GM12878 (cell line): ENCODE measurements at regions not wholly inside any gene's neighbourhood (a gene's known extent, or its start where the extent isn't known, plus 50 kb on each side); places are given as distances from the start of the nearest gene placed in this dataset.

Source experiments
- BCL11A ChIP-seq: IDR thresholded peaks from 2 replicates; pipeline ENCODE4 v1.6.1; 2011; ENCODE audit warnings: low read depth, low read length
- CEBPB ChIP-seq, 2 experiments: fragments of 150-350 bp in 1 of 2; IDR thresholded peaks; 2 replicates each; pipeline ENCODE4 v1.6.1; 2012 to 2014; ENCODE audit warnings: low read depth in 2 of 2, low read length in 2 of 2, borderline replicate concordance in 1 of 2, inconsistent platforms in 1 of 2
- MEF2B ChIP-seq: fragments of 450-650 bp; IDR thresholded peaks from 2 replicates; pipeline ENCODE4 v1.6.1; 2018; ENCODE audit warnings: mild to moderate bottlenecking, moderate library complexity; ENCODE audit not compliant: partially characterized antibody, poor library complexity, severe bottlenecking
- MXI1 ChIP-seq: fragments of 150-350 bp; IDR thresholded peaks from 2 replicates; pipeline ENCODE4 v1.6.1; 2011; ENCODE audit warnings: low read depth, mild to moderate bottlenecking, inconsistent platforms, low read length, improper control_type of control experiment
- NFIC ChIP-seq: IDR thresholded peaks from 2 replicates; pipeline ENCODE4 v1.6.1; 2012; ENCODE audit warnings: low read depth, mild to moderate bottlenecking, inconsistent platforms, low read length, moderate library complexity
- SIX5 ChIP-seq: IDR thresholded peaks from 2 replicates; pipeline ENCODE4 v1.6.1; 2011; ENCODE audit warnings: mild to moderate bottlenecking, low read depth, low read length, moderate library complexity; ENCODE audit not compliant: severe bottlenecking
- SMAD1 ChIP-seq: fragments of 450-650 bp; IDR thresholded peaks from 2 replicates; pipeline ENCODE4 v1.6.1; 2018; ENCODE audit warnings: mild to moderate bottlenecking, low read depth; ENCODE audit not compliant: partially characterized antibody
- SMAD5 ChIP-seq: IDR thresholded peaks from 2 replicates; pipeline ENCODE4 v1.6.1; 2016; ENCODE audit warnings: antibody characterized with exemption, low read depth
- TF ChIP-seq, protein P1 (sequence below): fragments of 450-650 bp; IDR thresholded peaks from 2 replicates; pipeline ENCODE4 v1.6.1; 2018; ENCODE audit warnings: borderline replicate concordance, mild to moderate bottlenecking; ENCODE audit not compliant: partially characterized antibody
- TF ChIP-seq, protein P2 (sequence below): fragments of 450-650 bp; IDR thresholded peaks from 2 replicates; pipeline ENCODE4 v1.6.1; 2017; ENCODE audit warnings: mild to moderate bottlenecking, low read depth, inconsistent platforms; ENCODE audit not compliant: poor library complexity, severe bottlenecking
- TF ChIP-seq, protein P3 (sequence below): IDR thresholded peaks from 2 replicates; pipeline ENCODE4 v1.6.1; 2011; ENCODE audit warnings: low read depth, low read length, improper control_type of control experiment, borderline replicate concordance

DNA sequence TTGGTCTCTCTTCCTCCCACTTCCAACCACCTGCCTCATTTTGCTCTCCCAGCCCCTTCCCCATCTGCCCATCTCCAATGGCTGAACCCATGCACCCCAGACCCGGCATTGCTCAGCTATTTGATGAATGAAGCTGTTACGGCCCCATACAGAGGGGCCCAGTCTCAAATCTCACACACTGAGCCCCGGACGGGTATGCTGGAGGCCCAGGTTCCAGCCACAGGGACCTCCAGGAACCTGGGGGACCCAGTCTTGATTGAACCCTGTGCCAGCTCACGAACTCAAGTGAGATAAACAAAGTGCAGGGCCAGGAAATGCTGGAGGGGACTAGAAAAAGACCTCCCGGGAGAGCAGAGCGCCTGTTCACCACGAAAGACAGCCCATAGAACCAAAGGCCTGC is 63.4 kb upstream of the TEX51 start (continued):
- TF ChIP-seq, protein P1, sequence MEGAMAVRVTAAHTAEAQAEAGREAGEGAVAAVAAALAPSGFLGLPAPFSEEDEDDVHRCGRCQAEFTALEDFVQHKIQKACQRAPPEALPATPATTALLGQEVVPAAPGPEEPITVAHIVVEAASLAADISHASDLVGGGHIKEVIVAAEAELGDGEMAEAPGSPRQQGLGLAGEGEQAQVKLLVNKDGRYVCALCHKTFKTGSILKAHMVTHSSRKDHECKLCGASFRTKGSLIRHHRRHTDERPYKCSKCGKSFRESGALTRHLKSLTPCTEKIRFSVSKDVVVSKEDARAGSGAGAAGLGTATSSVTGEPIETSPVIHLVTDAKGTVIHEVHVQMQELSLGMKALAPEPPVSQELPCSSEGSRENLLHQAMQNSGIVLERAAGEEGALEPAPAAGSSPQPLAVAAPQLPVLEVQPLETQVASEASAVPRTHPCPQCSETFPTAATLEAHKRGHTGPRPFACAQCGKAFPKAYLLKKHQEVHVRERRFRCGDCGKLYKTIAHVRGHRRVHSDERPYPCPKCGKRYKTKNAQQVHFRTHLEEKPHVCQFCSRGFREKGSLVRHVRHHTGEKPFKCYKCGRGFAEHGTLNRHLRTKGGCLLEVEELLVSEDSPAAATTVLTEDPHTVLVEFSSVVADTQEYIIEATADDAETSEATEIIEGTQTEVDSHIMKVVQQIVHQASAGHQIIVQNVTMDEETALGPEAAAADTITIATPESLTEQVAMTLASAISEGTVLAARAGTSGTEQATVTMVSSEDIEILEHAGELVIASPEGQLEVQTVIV, result no peak
- TF ChIP-seq CEBPB (IDR thresholded peaks at IDR 0.05; ENCODE audit: borderline replicate concordance in 1 of 2, low read depth in 2 of 2, low read length in 2 of 2) (no peak), NFIC (no peak), SMAD1 (no peak), BCL11A (no peak), MEF2B (no peak), SMAD5 (no peak), MXI1 (no peak), SIX5 (no peak)
- TF ChIP-seq, protein P2, sequence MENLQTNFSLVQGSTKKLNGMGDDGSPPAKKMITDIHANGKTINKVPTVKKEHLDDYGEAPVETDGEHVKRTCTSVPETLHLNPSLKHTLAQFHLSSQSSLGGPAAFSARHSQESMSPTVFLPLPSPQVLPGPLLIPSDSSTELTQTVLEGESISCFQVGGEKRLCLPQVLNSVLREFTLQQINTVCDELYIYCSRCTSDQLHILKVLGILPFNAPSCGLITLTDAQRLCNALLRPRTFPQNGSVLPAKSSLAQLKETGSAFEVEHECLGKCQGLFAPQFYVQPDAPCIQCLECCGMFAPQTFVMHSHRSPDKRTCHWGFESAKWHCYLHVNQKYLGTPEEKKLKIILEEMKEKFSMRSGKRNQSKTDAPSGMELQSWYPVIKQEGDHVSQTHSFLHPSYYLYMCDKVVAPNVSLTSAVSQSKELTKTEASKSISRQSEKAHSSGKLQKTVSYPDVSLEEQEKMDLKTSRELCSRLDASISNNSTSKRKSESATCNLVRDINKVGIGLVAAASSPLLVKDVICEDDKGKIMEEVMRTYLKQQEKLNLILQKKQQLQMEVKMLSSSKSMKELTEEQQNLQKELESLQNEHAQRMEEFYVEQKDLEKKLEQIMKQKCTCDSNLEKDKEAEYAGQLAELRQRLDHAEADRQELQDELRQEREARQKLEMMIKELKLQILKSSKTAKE, result no peak
- TF ChIP-seq, protein P3, sequence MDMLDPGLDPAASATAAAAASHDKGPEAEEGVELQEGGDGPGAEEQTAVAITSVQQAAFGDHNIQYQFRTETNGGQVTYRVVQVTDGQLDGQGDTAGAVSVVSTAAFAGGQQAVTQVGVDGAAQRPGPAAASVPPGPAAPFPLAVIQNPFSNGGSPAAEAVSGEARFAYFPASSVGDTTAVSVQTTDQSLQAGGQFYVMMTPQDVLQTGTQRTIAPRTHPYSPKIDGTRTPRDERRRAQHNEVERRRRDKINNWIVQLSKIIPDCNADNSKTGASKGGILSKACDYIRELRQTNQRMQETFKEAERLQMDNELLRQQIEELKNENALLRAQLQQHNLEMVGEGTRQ, result no peak
